Effector memory CD8-positive, alpha-beta T cell (primary cell): ENCODE measurements at regions not wholly inside any gene's neighbourhood (a gene's known extent, or its start where the extent isn't known, plus 50 kb on each side); places are given as distances from the start of the nearest gene placed in this dataset.

Experiments used
- ATAC-seq: fragments of 150-1000 bp; cut with Tn5 transposase; replicated peaks from 2 replicates; pipeline ENCODE4 v1.10.0; 2021; ENCODE audit warnings: mild to moderate bottlenecking, moderate library complexity
- DNase-seq, 3 experiments: peaks; one replicate each; pipeline ENCODE4 v3.0.0; 2021
- H3K27ac Mint-ChIP-seq, 2 donors: one replicate each; pipeline ENCODE4 v1.8.0; 2022; ENCODE audit warnings: mild to moderate bottlenecking in 2 of 2, mixed read lengths in 2 of 2, moderate library complexity in 2 of 2
- H3K27me3 Mint-ChIP-seq, 2 donors: one replicate each; pipeline ENCODE4 v1.8.0; 2022; ENCODE audit warnings: mixed read lengths in 2 of 2
- H3K36me3 Mint-ChIP-seq: one replicate; pipeline ENCODE4 v1.8.0; 2022; ENCODE audit warnings: mild to moderate bottlenecking, moderate library complexity, mixed read lengths; ENCODE audit not compliant: insufficient read depth
- H3K4me1 Mint-ChIP-seq, 2 donors: one replicate each; pipeline ENCODE4 v1.8.0; 2022; ENCODE audit warnings: low read depth in 2 of 2, mixed read lengths in 2 of 2
- H3K4me3 Mint-ChIP-seq, 2 donors: one replicate each; pipeline ENCODE4 v1.8.0; 2022; ENCODE audit warnings: mild to moderate bottlenecking in 2 of 2, mixed read lengths in 2 of 2, moderate library complexity in 2 of 2
- H3K9me3 Mint-ChIP-seq, 2 donors: one replicate each; pipeline ENCODE4 v1.8.0; 2022; ENCODE audit warnings: mixed read lengths in 2 of 2

DNA sequence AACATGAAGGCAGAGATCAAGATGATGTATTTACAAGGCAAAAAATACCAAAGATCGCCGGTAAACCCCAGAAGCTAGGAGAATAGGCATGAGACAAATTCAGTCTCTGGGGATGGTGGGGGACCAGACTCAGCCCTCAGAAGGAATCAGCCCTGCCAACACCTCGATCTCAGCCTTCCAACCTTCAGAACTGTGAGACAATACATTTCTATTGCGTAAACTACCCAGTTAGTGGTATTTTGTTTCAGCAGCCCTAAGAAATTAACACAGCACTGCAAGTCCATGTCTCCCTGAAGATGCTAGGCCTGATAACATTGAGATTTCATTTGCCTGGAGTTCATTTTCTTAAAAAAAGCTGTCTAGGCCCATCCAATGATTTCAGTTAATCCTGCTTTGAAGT lies 622.5 kb downstream of the PTPRC start:
- Mint-ChIP-seq H3K27ac (no peak overlapping the region), H3K4me1 (no peaks in the 10 kb centered on the region), H3K36me3 (no peaks in the 10 kb centered on the region), H3K4me3 (no peak overlapping the region), H3K27me3 (peaks cover 14 to 41% of the 10 kb centered on the region in 2 donors), H3K9me3 (no peaks in the 10 kb centered on the region)
- DNase-seq (no peak), ATAC-seq (no peak)

GRCh38 chr1:199264283-199264682 lies 625.4 kb downstream of the PTPRC start:
- Mint-ChIP-seq H3K4me1 (no peaks in the 10 kb centered on the region), H3K27me3 (peaks cover 0 to 20% of the 10 kb centered on the region in 2 donors), H3K4me3 (no peak overlapping the region), H3K9me3 (no peaks in the 10 kb centered on the region), H3K27ac (no peak overlapping the region), H3K36me3 (no peaks in the 10 kb centered on the region)
- DNase-seq = no peak
- ATAC-seq = no peak

DNA sequence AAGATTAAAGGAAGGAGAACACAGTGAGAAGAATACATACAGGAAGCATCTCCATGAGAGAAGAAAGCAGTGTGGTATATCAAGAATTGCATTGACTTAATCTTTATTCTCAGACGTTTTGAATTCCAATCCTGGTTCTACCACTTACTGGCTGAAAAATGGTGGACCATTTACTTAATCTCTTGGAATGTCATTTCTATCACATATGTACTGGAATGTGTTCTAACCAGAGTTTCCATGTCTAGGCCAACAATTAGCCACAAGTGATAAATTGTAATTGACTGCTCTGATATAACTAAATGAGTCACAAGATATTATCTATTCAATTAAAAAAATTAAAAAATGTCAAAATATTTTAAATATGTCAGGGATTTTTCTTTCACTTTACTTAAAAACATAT lies 626.1 kb downstream of the PTPRC start:
- Mint-ChIP-seq H3K27me3 (peaks cover 0 to 18% of the 10 kb centered on the region in 2 donors), H3K27ac (no peak overlapping the region), H3K9me3 (no peaks in the 10 kb centered on the region), H3K36me3 (no peaks in the 10 kb centered on the region), H3K4me1 (no peaks in the 10 kb centered on the region), H3K4me3 (no peak overlapping the region)
- ATAC-seq (no peak), DNase-seq (no peak)

GRCh38 chr1:199265319-199265718 lies 626.5 kb downstream of the PTPRC start:
- no peak for ATAC-seq
- H3K36me3 Mint-ChIP-seq = no peaks in the 10 kb centered on the region
- H3K27me3 Mint-ChIP-seq = peaks cover 0 to 14% of the 10 kb centered on the region in 2 donors
- H3K4me1 Mint-ChIP-seq = no peaks in the 10 kb centered on the region
- H3K27ac Mint-ChIP-seq = no peak overlapping the region
- DNase-seq = no peak
- H3K4me3 Mint-ChIP-seq = no peak overlapping the region
- no peaks in the 10 kb centered on the region for H3K9me3 Mint-ChIP-seq

DNA sequence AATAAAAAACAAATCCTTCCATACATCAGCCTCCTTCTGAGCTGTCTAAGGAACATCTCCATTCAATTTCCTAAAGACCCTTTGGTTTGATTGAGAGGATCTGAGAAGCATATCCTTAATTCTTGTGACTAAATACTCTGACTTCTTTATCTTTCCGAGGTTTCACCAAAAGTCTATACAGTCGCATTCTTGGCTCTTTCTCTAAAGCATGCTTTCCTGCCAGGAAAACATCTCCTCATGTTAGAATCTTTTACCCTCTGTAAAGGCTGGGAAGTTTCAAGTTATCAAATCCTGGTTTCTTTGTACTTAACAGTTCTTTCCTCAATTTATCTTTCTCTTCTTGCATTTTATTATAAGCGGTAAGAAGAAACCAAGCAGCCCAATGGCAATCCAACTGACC lies 630.4 kb downstream of the PTPRC start:
- ATAC-seq (no peak), DNase-seq (no peak)
- Mint-ChIP-seq H3K4me3 (no peak overlapping the region), H3K36me3 (no peaks in the 10 kb centered on the region), H3K4me1 (no peaks in the 10 kb centered on the region), H3K27me3 (peaks cover 0 to 6% of the 10 kb centered on the region in 2 donors), H3K9me3 (no peaks in the 10 kb centered on the region), H3K27ac (no peak overlapping the region)

GRCh38 chr1:199272139-199272544 lies 633.3 kb downstream of the PTPRC start:
- no peaks in the 10 kb centered on the region for H3K36me3 Mint-ChIP-seq
- no peak overlapping the region for H3K27ac Mint-ChIP-seq
- DNase-seq (no peak), ATAC-seq (no peak)
- no peak overlapping the region for H3K4me3 Mint-ChIP-seq
- H3K9me3 Mint-ChIP-seq = no peaks in the 10 kb centered on the region
- H3K4me1 Mint-ChIP-seq = no peaks in the 10 kb centered on the region
- H3K27me3 Mint-ChIP-seq = peaks cover 0 to 6% of the 10 kb centered on the region in 2 donors

GRCh38 chr1:199272628-199273086 lies 633.8 kb downstream of the PTPRC start:
- Mint-ChIP-seq H3K27me3 (peaks cover 0 to 6% of the 10 kb centered on the region in 2 donors), H3K9me3 (no peaks in the 10 kb centered on the region), H3K36me3 (no peaks in the 10 kb centered on the region), H3K27ac (no peak overlapping the region), H3K4me3 (no peak overlapping the region), H3K4me1 (no peaks in the 10 kb centered on the region)
- ATAC-seq = no peak
- no peak for DNase-seq

DNA sequence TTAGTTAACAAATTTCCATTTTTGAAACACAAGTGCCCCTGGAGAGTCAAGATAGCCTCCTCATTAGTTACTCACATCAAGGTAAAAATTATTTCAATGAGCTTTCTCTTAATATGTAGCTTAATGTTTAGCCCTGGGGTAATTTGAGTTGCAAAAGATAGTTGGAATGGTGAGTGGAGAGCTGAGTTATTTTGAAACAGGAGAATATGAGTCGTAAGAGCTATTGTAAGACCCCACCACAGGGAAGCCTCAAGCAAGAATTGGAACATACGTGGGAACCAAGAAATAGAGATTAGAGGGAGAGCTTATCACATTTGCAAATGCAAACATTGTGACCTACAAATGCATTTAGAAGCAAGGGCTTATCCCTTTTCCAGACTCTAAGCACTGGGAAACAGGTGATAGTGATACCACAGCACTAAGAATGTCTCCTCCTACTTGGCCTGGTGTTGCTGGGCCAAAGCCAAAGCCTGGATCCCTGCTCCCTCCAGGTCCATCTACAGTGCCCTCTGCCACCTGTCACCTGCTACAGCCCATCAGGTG lies 635.1 kb downstream of the PTPRC start:
- DNase-seq = no peak
- Mint-ChIP-seq H3K36me3 (no peaks in the 10 kb centered on the region), H3K27me3 (peaks cover 0 to 6% of the 10 kb centered on the region in 2 donors), H3K4me3 (no peak overlapping the region), H3K9me3 (no peaks in the 10 kb centered on the region), H3K27ac (no peak overlapping the region), H3K4me1 (no peaks in the 10 kb centered on the region)
- ATAC-seq = no peak

DNA sequence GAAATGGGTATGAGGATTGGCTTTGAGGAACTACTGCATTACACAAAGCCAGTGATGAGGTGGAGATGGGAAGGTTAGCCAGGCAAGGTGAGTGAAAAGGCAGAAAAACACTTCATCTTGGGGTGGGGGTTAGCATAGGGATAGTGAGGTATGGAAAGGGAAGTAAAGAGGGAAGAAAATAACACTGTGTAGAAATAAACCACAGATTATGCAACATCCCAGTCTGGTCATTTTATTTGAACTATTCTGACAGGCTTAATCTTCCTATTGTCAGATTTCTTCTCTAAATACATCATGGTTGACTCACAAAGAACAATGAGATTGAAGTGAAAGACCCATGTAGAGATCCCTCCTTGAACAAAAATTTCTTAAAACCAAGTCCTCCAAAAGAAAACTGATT lies 640.2 kb downstream of the PTPRC start:
- DNase-seq = no peak
- Mint-ChIP-seq H3K36me3 (no peaks in the 10 kb centered on the region), H3K4me1 (no peaks in the 10 kb centered on the region), H3K4me3 (no peak overlapping the region), H3K27me3 (peaks cover 0 to 4% of the 10 kb centered on the region in 2 donors), H3K27ac (no peak overlapping the region), H3K9me3 (no peaks in the 10 kb centered on the region)
- ATAC-seq = no peak

- H3K4me3 Mint-ChIP-seq = no peak overlapping the region
- no peak for DNase-seq
- H3K27ac Mint-ChIP-seq = no peak overlapping the region
Measured at GRCh38 chr1:199279872-199280645, 641.2 kb downstream of the PTPRC start.

GRCh38 chr1:199282751-199283305 lies 644.0 kb downstream of the PTPRC start:
- Mint-ChIP-seq H3K9me3 (no peaks in the 10 kb centered on the region), H3K27me3 (peaks cover 4 to 14% of the 10 kb centered on the region in 2 donors), H3K4me1 (no peaks in the 10 kb centered on the region), H3K4me3 (no peak overlapping the region), H3K27ac (no peak overlapping the region), H3K36me3 (no peaks in the 10 kb centered on the region)
- no peak for ATAC-seq
- DNase-seq = no peak

More at GRCh38 chr1:199279872-199280645, 641.2 kb downstream of the PTPRC start:
- no peak for ATAC-seq
- H3K4me1 Mint-ChIP-seq = no peaks in the 10 kb centered on the region
- no peaks in the 10 kb centered on the region for H3K36me3 Mint-ChIP-seq
- peaks cover 0 to 4% of the 10 kb centered on the region in 2 donors for H3K27me3 Mint-ChIP-seq
- H3K9me3 Mint-ChIP-seq = no peaks in the 10 kb centered on the region

DNA sequence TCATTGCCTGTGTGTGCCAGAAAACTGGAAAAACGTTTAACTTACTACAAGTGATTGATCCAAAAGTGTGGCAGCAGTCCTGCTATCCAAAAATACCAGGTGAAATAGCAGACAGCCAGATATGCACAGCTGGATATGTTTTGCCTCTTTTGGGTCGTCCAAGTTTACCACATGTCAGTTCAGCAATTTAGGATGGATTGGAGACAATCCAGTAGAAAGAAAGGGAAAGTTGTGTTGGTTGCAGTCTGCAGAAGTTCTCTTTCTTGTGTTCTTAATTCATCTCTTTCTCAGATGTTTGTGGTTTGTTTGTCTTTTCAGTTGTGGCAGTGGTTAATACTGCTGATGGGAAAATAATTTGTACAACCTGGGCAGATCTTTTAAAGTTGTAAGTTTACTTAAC lies 645.0 kb downstream of the PTPRC start:
- Mint-ChIP-seq H3K4me1 (no peaks in the 10 kb centered on the region), H3K36me3 (no peaks in the 10 kb centered on the region), H3K9me3 (no peaks in the 10 kb centered on the region), H3K4me3 (no peak overlapping the region), H3K27me3 (peaks cover 9 to 14% of the 10 kb centered on the region in 2 donors), H3K27ac (no peak overlapping the region)
- ATAC-seq (no peak), DNase-seq (no peak)

GRCh38 chr1:199287206-199287605 lies 648.4 kb downstream of the PTPRC start:
- Mint-ChIP-seq H3K27me3 (peaks cover 14 to 22% of the 10 kb centered on the region in 2 donors), H3K9me3 (no peaks in the 10 kb centered on the region), H3K4me3 (no peak overlapping the region), H3K27ac (no peak overlapping the region), H3K36me3 (no peaks in the 10 kb centered on the region), H3K4me1 (no peaks in the 10 kb centered on the region)
- no peak for DNase-seq
- no peak for ATAC-seq

GRCh38 chr1:199287647-199288046 lies 648.8 kb downstream of the PTPRC start:
- DNase-seq (no peak), ATAC-seq (no peak)
- no peaks in the 10 kb centered on the region for H3K4me1 Mint-ChIP-seq
- peaks cover 14 to 22% of the 10 kb centered on the region in 2 donors for H3K27me3 Mint-ChIP-seq
- H3K9me3 Mint-ChIP-seq = no peaks in the 10 kb centered on the region
- H3K4me3 Mint-ChIP-seq = no peak overlapping the region
- H3K36me3 Mint-ChIP-seq = no peaks in the 10 kb centered on the region
- H3K27ac Mint-ChIP-seq = no peak overlapping the region
